CD4-positive, alpha-beta T cell (primary cell): ENCODE measurements at regions not wholly inside any gene's neighbourhood (a gene's known extent, or its start where the extent isn't known, plus 50 kb on each side); places are given as distances from the start of the nearest gene placed in this dataset.

Experiments used
- ATAC-seq: fragments of 200-7000 bp; cut with Tn5 transposase; one replicate; pipeline ENCODE4 v1.10.0; 2022; ENCODE audit warnings: mild to moderate bottlenecking; ENCODE audit not compliant: poor library complexity
- CTCF ChIA-PET: fragments of 350-600 bp; sonication (Branson Sonifier 250); formaldehyde crosslinking; loops from one replicate; lab custom pipeline; 2021; ENCODE audit warnings: antibody characterized with exemption, inconsistent platforms; lab: Charles Lee
- POLR2A ChIA-PET: fragments of 350-600 bp; sonication (Branson Sonifier 250); formaldehyde crosslinking; loops from one replicate; lab custom pipeline; 2021; ENCODE audit warnings: antibody characterized with exemption, inconsistent platforms; lab: Charles Lee
- DNase-seq, 14 experiments: peaks; one replicate each; pipeline ENCODE4 v3.0.0-alpha.2; 2013 to 2020; ENCODE audit warnings: mixed read lengths in 2 of 14
- H3K27ac ChIP-seq, 2 donors: one replicate each; pipeline versions ENCODE4 v1.5.1 to v1.7.0; 2013; ENCODE audit warnings: low read length in 2 of 2, low read depth in 1 of 2, mild to moderate bottlenecking in 1 of 2
- H3K27me3 ChIP-seq, 2 experiments: 1 replicate in 1 of 2; 2 replicates in 1 of 2; pipeline versions ENCODE4 v1.6.1 to v1.7.0; 2013; ENCODE audit warnings: low read length in 2 of 2, control low read depth in 1 of 2, mild to moderate bottlenecking in 1 of 2, moderate library complexity in 1 of 2; ENCODE audit not compliant: insufficient read depth in 2 of 2, control insufficient read depth in 1 of 2
- H3K36me3 ChIP-seq: one replicate; pipeline ENCODE4 v1.6.1; 2013; ENCODE audit warnings: low read length, control low read depth; ENCODE audit not compliant: insufficient read depth
- H3K4me1 ChIP-seq: one replicate; pipeline ENCODE4 v1.6.1; 2013; ENCODE audit warnings: low read length, control low read depth; ENCODE audit not compliant: insufficient read depth
- H3K4me3 ChIP-seq: one replicate; pipeline ENCODE4 v1.5.1; 2013; ENCODE audit warnings: mild to moderate bottlenecking, low read length, moderate library complexity
- H3K9me3 ChIP-seq, 2 experiments: 1 replicate in 1 of 2; 2 replicates in 1 of 2; pipeline versions ENCODE4 v1.6.1 to v1.7.0; 2013; ENCODE audit warnings: low read length in 2 of 2, mild to moderate bottlenecking in 2 of 2, control low read depth in 1 of 2, moderate library complexity in 1 of 2; ENCODE audit not compliant: control insufficient read depth in 1 of 2, insufficient read depth in 1 of 2
- H3K27ac Mint-ChIP-seq: one replicate; pipeline ENCODE4 v1.8.0; 2020; ENCODE audit warnings: mixed read lengths
- H3K27me3 Mint-ChIP-seq: one replicate; pipeline ENCODE4 v1.8.0; 2021; ENCODE audit warnings: mixed read lengths
- H3K36me3 Mint-ChIP-seq: one replicate; pipeline ENCODE4 v1.8.0; 2021; ENCODE audit warnings: low read depth, mixed read lengths
- H3K4me1 Mint-ChIP-seq: one replicate; pipeline ENCODE4 v1.8.0; 2021; ENCODE audit warnings: low read depth, mixed read lengths
- H3K4me3 Mint-ChIP-seq: one replicate; pipeline ENCODE4 v1.8.0; 2020; ENCODE audit warnings: mild to moderate bottlenecking, mixed read lengths
- H3K9me3 Mint-ChIP-seq: one replicate; pipeline ENCODE4 v1.8.0; 2020; ENCODE audit warnings: mixed read lengths
- intact Hi-C, 2 experiments: fragments of 100-400 bp; cut with DNase I in 1 of 2; cut with micrococcal nuclease in 1 of 2; formaldehyde crosslinking; loops; one replicate each; pipeline versions ENCODE4 v1.15.1 to v1.9.0; 2023 to 2025; cut with DNase I, micrococcal nuclease
- TF ChIP-seq, protein P1 (sequence below): fragments of 200-600 bp; IDR thresholded peaks from one replicate; pipeline ENCODE4 v1.8.0; 2022; ENCODE audit warnings: antibody characterized with exemption, mild to moderate bottlenecking

DNA sequence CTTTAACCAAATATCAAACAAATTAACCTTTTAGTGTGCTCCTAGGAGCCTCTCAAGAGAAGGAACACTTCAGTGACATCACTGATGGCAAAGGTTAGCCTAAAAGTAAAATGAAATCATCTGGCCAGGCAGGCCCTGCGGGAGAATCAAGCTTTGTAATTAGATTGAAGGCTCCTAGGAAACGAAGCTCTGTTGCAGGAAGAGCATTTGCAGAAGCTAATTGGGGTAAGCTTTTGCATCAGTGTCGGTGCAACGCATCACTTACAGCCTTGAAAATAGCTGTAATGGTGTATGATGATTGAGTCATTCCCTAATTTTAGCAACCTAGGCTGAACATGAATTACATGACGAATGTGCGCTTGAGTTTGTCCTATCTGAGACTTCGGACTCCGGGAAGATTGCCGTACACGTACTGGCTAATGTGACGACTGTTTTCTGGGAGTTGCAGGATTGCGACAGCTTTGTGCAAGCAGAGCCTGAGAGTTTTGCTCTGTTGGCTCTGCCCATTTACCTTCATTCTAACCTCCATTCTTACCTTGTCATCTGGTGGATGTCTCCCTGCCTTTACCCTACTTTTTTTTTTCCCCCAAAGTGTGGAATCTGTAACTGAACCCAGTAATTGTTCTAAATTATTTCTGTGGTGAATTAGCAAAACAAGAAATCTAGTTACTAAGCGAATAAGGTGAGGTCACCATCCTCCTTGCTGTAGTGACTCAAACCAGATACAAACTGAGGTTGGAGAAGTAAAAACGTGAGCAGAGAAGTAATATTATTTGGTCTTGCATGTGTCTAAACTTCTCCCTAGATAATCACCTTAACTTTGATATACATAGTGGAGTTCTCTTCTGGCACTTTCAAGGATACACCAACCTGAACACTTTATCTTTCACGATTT, 675.9 kb upstream of the CITED2 start:
- H3K27me3 ChIP-seq: no peaks in the 10 kb centered on the region
- POLR2A ChIA-PET: no interaction called here
- Mint-ChIP-seq H3K9me3 (no peaks in the 10 kb centered on the region), H3K27ac (no peak overlapping the region), H3K4me3 (no peak overlapping the region), H3K27me3 (peaks cover 25% of the 10 kb centered on the region), H3K4me1 (no peaks in the 10 kb centered on the region), H3K36me3 (no peaks in the 10 kb centered on the region)
- DNase-seq: no peak
- intact Hi-C loops: no loop called here
- H3K4me1 ChIP-seq: no peaks in the 10 kb centered on the region
- no peak overlapping the region for H3K4me3 ChIP-seq
- no peak overlapping the region for H3K27ac ChIP-seq
- no peaks in the 10 kb centered on the region for H3K36me3 ChIP-seq
- ATAC-seq: no peak
- TF ChIP-seq, protein P1, sequence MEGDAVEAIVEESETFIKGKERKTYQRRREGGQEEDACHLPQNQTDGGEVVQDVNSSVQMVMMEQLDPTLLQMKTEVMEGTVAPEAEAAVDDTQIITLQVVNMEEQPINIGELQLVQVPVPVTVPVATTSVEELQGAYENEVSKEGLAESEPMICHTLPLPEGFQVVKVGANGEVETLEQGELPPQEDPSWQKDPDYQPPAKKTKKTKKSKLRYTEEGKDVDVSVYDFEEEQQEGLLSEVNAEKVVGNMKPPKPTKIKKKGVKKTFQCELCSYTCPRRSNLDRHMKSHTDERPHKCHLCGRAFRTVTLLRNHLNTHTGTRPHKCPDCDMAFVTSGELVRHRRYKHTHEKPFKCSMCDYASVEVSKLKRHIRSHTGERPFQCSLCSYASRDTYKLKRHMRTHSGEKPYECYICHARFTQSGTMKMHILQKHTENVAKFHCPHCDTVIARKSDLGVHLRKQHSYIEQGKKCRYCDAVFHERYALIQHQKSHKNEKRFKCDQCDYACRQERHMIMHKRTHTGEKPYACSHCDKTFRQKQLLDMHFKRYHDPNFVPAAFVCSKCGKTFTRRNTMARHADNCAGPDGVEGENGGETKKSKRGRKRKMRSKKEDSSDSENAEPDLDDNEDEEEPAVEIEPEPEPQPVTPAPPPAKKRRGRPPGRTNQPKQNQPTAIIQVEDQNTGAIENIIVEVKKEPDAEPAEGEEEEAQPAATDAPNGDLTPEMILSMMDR: no peak
- H3K9me3 ChIP-seq: no peaks in the 10 kb centered on the region
- CTCF ChIA-PET: no interaction called here

DNA sequence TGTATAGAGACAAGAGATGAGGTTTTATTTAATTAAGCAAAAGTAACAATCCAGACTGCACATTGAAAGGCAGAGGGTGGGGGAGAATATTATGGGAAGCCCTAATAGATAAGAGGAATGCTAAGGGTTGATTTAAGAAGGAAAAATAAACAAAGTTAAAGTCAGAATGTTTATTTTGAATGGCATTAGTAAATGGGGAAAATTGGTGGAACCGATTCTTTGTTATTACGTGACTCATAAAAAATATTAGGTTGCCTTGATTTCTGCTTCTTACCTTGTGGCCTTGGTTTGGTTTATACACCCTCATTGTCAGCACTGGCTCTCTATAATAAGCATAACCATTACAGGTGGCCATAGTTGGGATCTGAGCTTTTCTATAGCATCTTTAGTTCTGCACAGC, 674.8 kb upstream of the CITED2 start:
- Mint-ChIP-seq H3K27ac (no peak overlapping the region), H3K4me3 (no peak overlapping the region), H3K4me1 (no peaks in the 10 kb centered on the region), H3K36me3 (no peaks in the 10 kb centered on the region), H3K27me3 (peaks cover 25% of the 10 kb centered on the region), H3K9me3 (no peaks in the 10 kb centered on the region)
- Histone ChIP-seq H3K27me3 (no peaks in the 10 kb centered on the region), H3K4me3 (no peak overlapping the region), H3K9me3 (no peaks in the 10 kb centered on the region), H3K27ac (no peak overlapping the region), H3K36me3 (no peaks in the 10 kb centered on the region), H3K4me1 (no peaks in the 10 kb centered on the region)
- intact Hi-C loops: no loop called here
- TF ChIP-seq, protein P1: no peak
- POLR2A ChIA-PET: no interaction called here
- DNase-seq: no peak
- no peak for ATAC-seq
- CTCF ChIA-PET: no interaction called here

DNA sequence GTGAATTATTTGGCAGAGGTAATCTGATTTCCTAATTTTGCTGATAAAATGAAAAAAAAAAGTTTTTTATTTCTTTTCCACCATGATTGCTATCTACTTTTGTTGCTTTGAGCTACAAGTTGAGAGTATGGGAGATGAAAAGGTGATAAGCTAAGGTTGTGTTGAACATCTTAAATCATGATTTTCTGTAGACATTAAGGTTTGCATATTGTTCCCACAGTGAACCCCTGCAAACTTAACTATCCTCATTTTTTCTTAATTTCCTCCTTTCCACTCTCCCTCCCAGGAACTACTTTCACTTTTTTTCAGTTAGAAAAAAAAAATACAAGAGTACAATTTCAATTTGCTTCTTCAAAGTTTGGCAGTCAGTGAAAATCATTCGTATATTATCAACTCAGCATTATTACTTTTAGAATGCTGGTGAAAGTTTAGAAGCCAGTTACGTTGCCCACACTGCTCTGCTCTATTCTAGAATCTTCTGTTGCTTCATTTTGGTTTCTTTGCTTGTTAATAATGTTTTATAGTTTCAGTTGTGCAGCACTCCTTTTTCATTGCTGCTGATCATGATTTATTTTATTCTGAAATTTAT, 673.8 kb upstream of the CITED2 start:
- no peak overlapping the region for H3K27ac ChIP-seq
- CTCF ChIA-PET: no interaction called here
- H3K9me3 ChIP-seq: no peaks in the 10 kb centered on the region
- no peaks in the 10 kb centered on the region for H3K9me3 Mint-ChIP-seq
- TF ChIP-seq, protein P1: no peak
- no peak overlapping the region for H3K4me3 ChIP-seq
- ATAC-seq (no peak), DNase-seq (no peak)
- H3K4me3 Mint-ChIP-seq: no peak overlapping the region
- H3K4me1 Mint-ChIP-seq: no peaks in the 10 kb centered on the region
- H3K36me3 Mint-ChIP-seq: no peaks in the 10 kb centered on the region
- POLR2A ChIA-PET: no interaction called here
- peaks cover 25% of the 10 kb centered on the region for H3K27me3 Mint-ChIP-seq
- H3K36me3 ChIP-seq: no peaks in the 10 kb centered on the region
- no peaks in the 10 kb centered on the region for H3K4me1 ChIP-seq
- H3K27me3 ChIP-seq: no peaks in the 10 kb centered on the region
- intact Hi-C loops: no loop called here
- no peak overlapping the region for H3K27ac Mint-ChIP-seq
